ENCODE measurements at regions not wholly inside any gene's neighbourhood (a gene's known extent, or its start where the extent isn't known, plus 50 kb on each side); places are given as distances from the start of the nearest gene placed in this dataset.
"Not testable (repeated sequence)": the region's sequence is repeated elsewhere in the genome, so short reads cannot be mapped to it uniquely, and the experiment has no call there.

GRCh38 chr11:89625171-89625570 is 84.9 kb upstream of the TRIM77 start:
- H3K4me1 ChIP-seq = no peaks in the 10 kb centered on the region
- H3K27me3 Mint-ChIP-seq (ENCODE audit: insufficient read depth, unreplicated experiment) = peaks cover 2% of the 10 kb centered on the region
- no peaks in the 10 kb centered on the region for H3K36me3 Mint-ChIP-seq (ENCODE audit: insufficient read depth, unreplicated experiment)
- POLR2A ChIA-PET = no interaction called here
- H3K9me3 ChIP-seq = no peaks in the 10 kb centered on the region
- CTCF ChIA-PET = no interaction called here
- no peaks in the 10 kb centered on the region for H3K36me3 ChIP-seq (ENCODE audit: control insufficient read depth, insufficient read depth, low read length)
- peak in 1 of 2 experiments; percentile 21 for DNase-seq
- no peak overlapping the region for H3K27ac Mint-ChIP-seq (ENCODE audit: unreplicated experiment)
- no peaks in the 10 kb centered on the region for H3K27me3 ChIP-seq (replicated peaks; ENCODE audit: control insufficient read depth, insufficient read depth, low read length)
- peak; percentile 39 to 50 for TF ChIP-seq CTCF (IDR thresholded peaks at IDR 0.05; ENCODE audit: insufficient read depth in 1 of 2, low read depth in 1 of 2, low read length in 1 of 2, severe bottlenecking in 1 of 2, unreplicated experiment in 1 of 2)
- no TSS peak for BruUV-seq (replicated peaks)
- no peaks in the 10 kb centered on the region for H3K4me1 Mint-ChIP-seq (ENCODE audit: low read depth, unreplicated experiment)
- H3K9me3 Mint-ChIP-seq (ENCODE audit: unreplicated experiment) = no peaks in the 10 kb centered on the region
- no peak overlapping the region for H3K4me3 ChIP-seq (ENCODE audit: low read depth, low read length)
- intact Hi-C loops (cut with micrococcal nuclease; ENCODE audit: unreplicated experiment) = loop anchor here (1.0 kb wide), 1 partner anchor 488 kb away; no protein-coding TSS in a partner anchor
- H3K4me3 Mint-ChIP-seq (ENCODE audit: unreplicated experiment) = no peak overlapping the region

GRCh38 chr11:89626366-89626765 is 83.7 kb upstream of the TRIM77 start:
- POLR2A ChIA-PET = no interaction called here
- no peaks in the 10 kb centered on the region for H3K36me3 Mint-ChIP-seq (ENCODE audit: insufficient read depth, unreplicated experiment)
- peaks cover 2% of the 10 kb centered on the region for H3K27me3 Mint-ChIP-seq (ENCODE audit: insufficient read depth, unreplicated experiment)
- DNase-seq = no peak
- H3K9me3 Mint-ChIP-seq (ENCODE audit: unreplicated experiment) = no peaks in the 10 kb centered on the region
- CTCF ChIA-PET = no interaction called here
- H3K27me3 ChIP-seq (replicated peaks; ENCODE audit: control insufficient read depth, insufficient read depth, low read length) = no peaks in the 10 kb centered on the region
- H3K4me3 Mint-ChIP-seq (ENCODE audit: unreplicated experiment) = no peak overlapping the region
- intact Hi-C loops (cut with micrococcal nuclease; ENCODE audit: unreplicated experiment) = no loop called here
- no peaks in the 10 kb centered on the region for H3K9me3 ChIP-seq
- H3K4me1 Mint-ChIP-seq (ENCODE audit: low read depth, unreplicated experiment) = no peaks in the 10 kb centered on the region
- H3K4me3 ChIP-seq (ENCODE audit: low read depth, low read length) = no peak overlapping the region
- no peak for TF ChIP-seq CTCF (IDR thresholded peaks at IDR 0.05; ENCODE audit: insufficient read depth in 1 of 2, low read depth in 1 of 2, low read length in 1 of 2, severe bottlenecking in 1 of 2, unreplicated experiment in 1 of 2)
- no TSS peak for BruUV-seq (replicated peaks)
- H3K36me3 ChIP-seq (ENCODE audit: control insufficient read depth, insufficient read depth, low read length) = no peaks in the 10 kb centered on the region
- H3K4me1 ChIP-seq = no peaks in the 10 kb centered on the region
- no peak overlapping the region for H3K27ac Mint-ChIP-seq (ENCODE audit: unreplicated experiment)

- H3K4me1 ChIP-seq; BruUV-seq (replicated peaks); H3K9me3 Mint-ChIP-seq (ENCODE audit: unreplicated experiment); H3K36me3 Mint-ChIP-seq (ENCODE audit: insufficient read depth, unreplicated experiment); H3K4me3 Mint-ChIP-seq (ENCODE audit: unreplicated experiment); DNase-seq; CTCF ChIA-PET; H3K27ac Mint-ChIP-seq (ENCODE audit: unreplicated experiment); H3K4me3 ChIP-seq (ENCODE audit: low read depth, low read length); H3K36me3 ChIP-seq (ENCODE audit: control insufficient read depth, insufficient read depth, low read length); intact Hi-C loops (cut with micrococcal nuclease; ENCODE audit: unreplicated experiment); H3K27me3 ChIP-seq (replicated peaks; ENCODE audit: control insufficient read depth, insufficient read depth, low read length); H3K27me3 Mint-ChIP-seq (ENCODE audit: insufficient read depth, unreplicated experiment); POLR2A ChIA-PET; H3K9me3 ChIP-seq; H3K4me1 Mint-ChIP-seq (ENCODE audit: low read depth, unreplicated experiment): not testable (repeated sequence)
Observed at GRCh38 chr11:89626881-89627280, 83.2 kb upstream of the TRIM77 start.

- Mint-ChIP-seq H3K27ac (ENCODE audit: unreplicated experiment) (no peak overlapping the region), H3K36me3 (ENCODE audit: insufficient read depth, unreplicated experiment) (no peaks in the 10 kb centered on the region), H3K9me3 (ENCODE audit: unreplicated experiment) (no peaks in the 10 kb centered on the region), H3K27me3 (ENCODE audit: insufficient read depth, unreplicated experiment) (no peaks in the 10 kb centered on the region), H3K4me1 (ENCODE audit: low read depth, unreplicated experiment) (no peaks in the 10 kb centered on the region), H3K4me3 (ENCODE audit: unreplicated experiment) (no peak overlapping the region)
- no peak overlapping the region for H3K4me3 ChIP-seq (ENCODE audit: low read depth, low read length)
- no peaks in the 10 kb centered on the region for H3K27me3 ChIP-seq (replicated peaks; ENCODE audit: control insufficient read depth, insufficient read depth, low read length)
- no peaks in the 10 kb centered on the region for H3K36me3 ChIP-seq (ENCODE audit: control insufficient read depth, insufficient read depth, low read length)
- H3K4me1 ChIP-seq = no peaks in the 10 kb centered on the region
- intact Hi-C loops (cut with micrococcal nuclease; ENCODE audit: unreplicated experiment) = no loop called here
- no peak for DNase-seq
- ChIA-PET POLR2A (no interaction called here), CTCF (no interaction called here)
- no peaks in the 10 kb centered on the region for H3K9me3 ChIP-seq
- BruUV-seq (replicated peaks) = no TSS peak
- no peak for TF ChIP-seq CTCF (IDR thresholded peaks at IDR 0.05; ENCODE audit: insufficient read depth in 1 of 2, low read depth in 1 of 2, low read length in 1 of 2, severe bottlenecking in 1 of 2, unreplicated experiment in 1 of 2)
Observed at GRCh38 chr11:89633135-89633705, 76.9 kb upstream of the TRIM77 start.

- DNase-seq; H3K4me3 ChIP-seq (ENCODE audit: low read depth, low read length); H3K36me3 Mint-ChIP-seq (ENCODE audit: insufficient read depth, unreplicated experiment); H3K4me3 Mint-ChIP-seq (ENCODE audit: unreplicated experiment); BruUV-seq (replicated peaks); H3K36me3 ChIP-seq (ENCODE audit: control insufficient read depth, insufficient read depth, low read length); H3K9me3 ChIP-seq; intact Hi-C loops (cut with micrococcal nuclease; ENCODE audit: unreplicated experiment); H3K4me1 Mint-ChIP-seq (ENCODE audit: low read depth, unreplicated experiment); CTCF ChIA-PET; H3K27ac Mint-ChIP-seq (ENCODE audit: unreplicated experiment); H3K9me3 Mint-ChIP-seq (ENCODE audit: unreplicated experiment); POLR2A ChIA-PET; H3K4me1 ChIP-seq; H3K27me3 Mint-ChIP-seq (ENCODE audit: insufficient read depth, unreplicated experiment); H3K27me3 ChIP-seq (replicated peaks; ENCODE audit: control insufficient read depth, insufficient read depth, low read length): not testable (repeated sequence)
Observed at GRCh38 chr11:89640777-89641176, 69.3 kb upstream of the TRIM77 start.

Measured in Caco-2 (cell line).